ENCODE measurements at regions not wholly inside any gene's neighbourhood (a gene's known extent, or its start where the extent isn't known, plus 50 kb on each side); places are given as distances from the start of the nearest gene placed in this dataset.

DNA sequence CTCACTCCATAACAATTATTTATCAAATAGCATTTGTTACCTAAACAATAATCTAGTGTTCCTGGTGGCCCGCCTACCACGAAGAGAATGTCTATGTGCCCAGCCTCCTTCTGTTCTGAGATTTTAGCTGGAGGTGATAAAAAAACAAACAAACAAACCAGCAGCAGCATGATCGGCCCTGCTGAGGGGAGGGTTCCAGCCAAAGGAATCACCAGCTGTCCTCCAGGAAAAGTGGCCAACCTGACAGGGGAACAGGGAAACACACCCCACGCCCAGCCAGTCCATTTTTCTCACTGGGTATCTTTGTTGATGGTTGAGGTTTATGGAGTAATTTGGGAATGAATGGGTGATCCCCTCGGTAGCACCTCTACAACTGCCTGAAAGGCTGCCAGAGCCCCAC, 203.0 kb upstream of the DYNLRB2 start:
- no peak overlapping the region for H3K4me3 ChIP-seq (ENCODE audit: low read depth, low read length)
- TF ChIP-seq, protein P1, sequence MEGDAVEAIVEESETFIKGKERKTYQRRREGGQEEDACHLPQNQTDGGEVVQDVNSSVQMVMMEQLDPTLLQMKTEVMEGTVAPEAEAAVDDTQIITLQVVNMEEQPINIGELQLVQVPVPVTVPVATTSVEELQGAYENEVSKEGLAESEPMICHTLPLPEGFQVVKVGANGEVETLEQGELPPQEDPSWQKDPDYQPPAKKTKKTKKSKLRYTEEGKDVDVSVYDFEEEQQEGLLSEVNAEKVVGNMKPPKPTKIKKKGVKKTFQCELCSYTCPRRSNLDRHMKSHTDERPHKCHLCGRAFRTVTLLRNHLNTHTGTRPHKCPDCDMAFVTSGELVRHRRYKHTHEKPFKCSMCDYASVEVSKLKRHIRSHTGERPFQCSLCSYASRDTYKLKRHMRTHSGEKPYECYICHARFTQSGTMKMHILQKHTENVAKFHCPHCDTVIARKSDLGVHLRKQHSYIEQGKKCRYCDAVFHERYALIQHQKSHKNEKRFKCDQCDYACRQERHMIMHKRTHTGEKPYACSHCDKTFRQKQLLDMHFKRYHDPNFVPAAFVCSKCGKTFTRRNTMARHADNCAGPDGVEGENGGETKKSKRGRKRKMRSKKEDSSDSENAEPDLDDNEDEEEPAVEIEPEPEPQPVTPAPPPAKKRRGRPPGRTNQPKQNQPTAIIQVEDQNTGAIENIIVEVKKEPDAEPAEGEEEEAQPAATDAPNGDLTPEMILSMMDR (conservative IDR thresholded peaks at IDR 0.05; ENCODE audit: low read depth, low read length), result no peak
- no peak for DNase-seq (ENCODE audit: low read depth)

DNA sequence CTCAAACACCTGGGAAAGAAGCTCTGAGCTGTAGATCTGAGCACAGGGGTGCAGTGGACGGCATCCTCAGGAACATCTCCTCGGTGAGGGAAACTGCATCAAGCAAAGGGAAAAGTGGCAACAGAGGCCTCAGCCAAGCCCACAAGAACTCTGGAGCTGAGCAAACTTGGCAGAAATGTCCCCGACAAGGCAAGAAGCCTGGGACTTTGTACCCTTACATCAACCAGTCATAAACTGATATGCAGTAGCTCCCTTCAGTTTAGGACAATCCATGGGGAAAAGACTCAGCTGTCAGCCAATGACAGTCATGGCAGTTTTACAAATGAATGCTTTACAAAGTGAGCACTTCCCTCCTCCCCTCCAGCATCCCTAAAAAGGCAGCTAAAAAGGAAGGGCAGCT, 210.0 kb upstream of the DYNLRB2 start:
- no peak overlapping the region for H3K4me3 ChIP-seq (ENCODE audit: low read depth, low read length)
- DNase-seq (ENCODE audit: low read depth), result no peak
- TF ChIP-seq, protein P1 (conservative IDR thresholded peaks at IDR 0.05; ENCODE audit: low read depth, low read length), result no peak

DNA sequence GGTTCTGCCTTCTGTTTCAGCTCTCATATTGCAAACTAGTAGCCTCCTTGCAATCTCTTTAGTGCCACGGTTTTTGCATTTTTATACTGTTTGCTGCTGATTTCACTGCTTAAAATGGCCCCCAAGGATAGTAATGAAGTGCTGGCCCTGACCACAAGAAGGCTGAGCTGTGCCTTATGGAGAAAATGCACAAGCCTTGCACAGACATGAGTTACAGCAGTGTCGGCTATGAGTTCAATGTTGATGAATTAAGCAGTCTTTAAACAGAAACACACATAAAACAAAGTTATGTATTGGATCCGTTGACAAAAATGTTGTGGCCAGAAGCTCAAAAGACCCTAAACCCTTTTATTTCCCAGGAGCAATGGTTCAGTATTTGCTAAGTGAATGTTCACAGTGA, 210.6 kb upstream of the DYNLRB2 start:
- TF ChIP-seq, protein P1 (conservative IDR thresholded peaks at IDR 0.05; ENCODE audit: low read depth, low read length), result no peak
- H3K4me3 ChIP-seq (ENCODE audit: low read depth, low read length), result no peak overlapping the region
- no peak for DNase-seq (ENCODE audit: low read depth)

DNA sequence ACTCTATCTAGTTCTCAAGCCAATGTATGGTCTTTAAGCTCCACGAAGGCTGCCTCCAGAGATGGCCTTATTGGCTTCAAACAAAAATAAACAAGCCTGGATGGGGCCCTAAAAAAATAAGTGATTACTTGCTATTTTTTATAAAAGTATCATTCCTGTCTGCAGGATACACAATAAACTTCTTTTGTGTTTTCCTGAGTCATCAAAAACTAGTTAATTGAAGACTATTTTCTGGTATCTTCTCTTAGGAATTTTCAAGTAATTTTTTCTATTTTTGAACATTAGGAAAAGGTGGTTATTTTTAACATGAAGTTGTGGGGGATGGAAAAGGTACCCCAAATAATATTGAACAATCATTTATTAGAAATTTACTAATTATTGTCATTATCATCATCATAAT, 213.1 kb upstream of the DYNLRB2 start:
- TF ChIP-seq, protein P1 (conservative IDR thresholded peaks at IDR 0.05; ENCODE audit: low read depth, low read length), result no peak
- DNase-seq (ENCODE audit: low read depth), result no peak
- H3K4me3 ChIP-seq (ENCODE audit: low read depth, low read length), result no peak overlapping the region

DNA sequence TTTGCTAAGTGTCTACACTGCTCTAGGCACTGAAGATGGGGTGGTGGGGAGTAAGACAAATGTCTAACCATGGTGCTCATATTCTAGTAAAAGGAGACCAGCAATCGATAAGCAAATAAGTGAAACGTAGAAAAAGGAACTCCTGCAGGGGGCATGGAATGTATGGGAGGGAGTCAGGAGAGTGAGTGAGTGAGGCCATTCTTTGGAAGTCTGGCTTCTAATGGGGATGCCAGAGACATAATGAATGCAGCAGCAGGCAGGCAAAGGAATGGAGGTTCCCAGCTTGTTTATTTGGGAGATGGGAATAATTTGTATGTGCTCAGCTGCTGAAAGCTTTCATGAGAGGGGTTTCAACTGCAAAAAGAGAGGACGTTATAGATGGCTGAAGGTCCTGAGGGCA, 216.4 kb upstream of the DYNLRB2 start:
- TF ChIP-seq, protein P1 (conservative IDR thresholded peaks at IDR 0.05; ENCODE audit: low read depth, low read length), result no peak
- H3K4me3 ChIP-seq (ENCODE audit: low read depth, low read length), result no peak overlapping the region
- no peak for DNase-seq (ENCODE audit: low read depth)

DNA sequence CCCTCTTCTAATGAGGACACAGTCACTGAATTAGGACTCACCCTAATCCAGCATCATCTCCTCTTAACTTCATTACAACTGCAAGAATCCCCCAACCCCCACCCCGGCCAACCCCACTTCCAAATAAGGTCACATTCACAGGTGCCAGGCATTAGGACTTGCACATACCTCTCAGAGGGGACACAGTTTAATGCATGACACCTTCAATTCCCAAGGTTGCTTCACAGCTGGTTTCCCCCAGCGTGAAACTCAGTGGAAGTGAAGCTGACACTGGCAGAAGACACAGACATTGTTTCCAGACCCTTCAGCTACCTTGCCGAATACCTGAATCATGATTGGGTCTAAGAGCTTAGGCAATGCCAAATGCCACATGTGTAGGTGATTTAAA, 217.0 kb upstream of the DYNLRB2 start:
- no peak overlapping the region for H3K4me3 ChIP-seq (ENCODE audit: low read depth, low read length)
- TF ChIP-seq, protein P1 (conservative IDR thresholded peaks at IDR 0.05; ENCODE audit: low read depth, low read length), result no peak
- no peak for DNase-seq (ENCODE audit: low read depth)

DNA sequence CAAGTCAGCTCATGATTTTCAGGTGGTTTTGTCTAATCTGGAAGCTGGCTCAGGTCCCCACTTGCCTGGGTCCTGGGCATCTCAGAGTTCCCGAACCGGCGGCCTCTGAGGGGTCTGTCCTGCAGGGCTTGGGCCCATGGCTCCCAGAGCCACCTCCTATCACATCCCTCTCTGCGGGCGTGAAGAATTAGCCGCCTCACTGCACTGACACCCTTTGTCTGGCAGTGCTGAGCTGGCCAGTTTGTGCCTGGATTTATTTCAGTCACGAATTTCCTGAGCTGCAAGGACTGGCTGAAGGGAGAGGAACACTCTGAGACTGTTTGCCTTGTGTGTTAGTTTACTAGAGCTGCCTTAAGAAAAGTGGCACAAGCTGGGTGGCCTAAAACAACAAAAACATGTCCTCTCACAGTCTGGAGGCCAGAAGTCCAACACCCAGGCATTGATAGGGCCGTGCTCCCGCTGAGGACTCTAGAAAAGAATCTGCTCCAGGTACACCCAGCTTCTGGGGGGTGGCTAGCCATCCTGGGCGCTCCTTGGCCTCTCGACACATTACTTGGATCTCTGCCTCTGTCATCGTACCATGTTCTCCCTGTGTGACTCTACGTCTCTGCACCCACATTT, 217.5 kb upstream of the DYNLRB2 start:
- TF ChIP-seq, protein P1 (conservative IDR thresholded peaks at IDR 0.05; ENCODE audit: low read depth, low read length), result no peak
- H3K4me3 ChIP-seq (ENCODE audit: low read depth, low read length), result no peak overlapping the region
- DNase-seq (ENCODE audit: low read depth), result no peak
